ENCODE measurements at regions not wholly inside any gene's neighbourhood (a gene's known extent, or its start where the extent isn't known, plus 50 kb on each side); places are given as distances from the start of the nearest gene placed in this dataset.

GRCh38 chr12:33323823-33324222 lies 115.8 kb downstream of the SYT10 start:
- no peaks in the 10 kb centered on the region for H3K36me3 ChIP-seq (ENCODE audit: control insufficient read depth, insufficient read depth, low read length)
- no peak overlapping the region for H3K4me3 ChIP-seq (ENCODE audit: low read depth, low read length)
- H3K27me3 ChIP-seq (ENCODE audit: control insufficient read depth, insufficient read depth, low read length): no peaks in the 10 kb centered on the region
- no peak for DNase-seq (ENCODE audit: low read depth)
- TF ChIP-seq CTCF (IDR thresholded peaks at IDR 0.05; ENCODE audit: insufficient read depth, low read length, poor library complexity, severe bottlenecking): no peak

GRCh38 chr12:33322519-33322918 lies 117.1 kb downstream of the SYT10 start:
- no peak for TF ChIP-seq CTCF (IDR thresholded peaks at IDR 0.05; ENCODE audit: insufficient read depth, low read length, poor library complexity, severe bottlenecking)
- H3K4me3 ChIP-seq (ENCODE audit: low read depth, low read length): no peak overlapping the region
- no peaks in the 10 kb centered on the region for H3K27me3 ChIP-seq (ENCODE audit: control insufficient read depth, insufficient read depth, low read length)
- H3K36me3 ChIP-seq (ENCODE audit: control insufficient read depth, insufficient read depth, low read length): no peaks in the 10 kb centered on the region
- DNase-seq (ENCODE audit: low read depth): no peak

GRCh38 chr12:33317746-33318145 lies 121.9 kb downstream of the SYT10 start:
- no peak for TF ChIP-seq CTCF (IDR thresholded peaks at IDR 0.05; ENCODE audit: insufficient read depth, low read length, poor library complexity, severe bottlenecking)
- Histone ChIP-seq H3K36me3 (ENCODE audit: control insufficient read depth, insufficient read depth, low read length) (no peaks in the 10 kb centered on the region), H3K27me3 (ENCODE audit: control insufficient read depth, insufficient read depth, low read length) (no peaks in the 10 kb centered on the region), H3K4me3 (ENCODE audit: low read depth, low read length) (no peak overlapping the region)
- DNase-seq (ENCODE audit: low read depth): no peak

- Histone ChIP-seq H3K27me3 (ENCODE audit: control insufficient read depth, insufficient read depth, low read length) (no peaks in the 10 kb centered on the region), H3K36me3 (ENCODE audit: control insufficient read depth, insufficient read depth, low read length) (no peaks in the 10 kb centered on the region), H3K4me3 (ENCODE audit: low read depth, low read length) (no peak overlapping the region)
- TF ChIP-seq CTCF (IDR thresholded peaks at IDR 0.05; ENCODE audit: insufficient read depth, low read length, poor library complexity, severe bottlenecking): no peak
- DNase-seq (ENCODE audit: low read depth): no peak
Observed at GRCh38 chr12:33314223-33314622, 125.4 kb downstream of the SYT10 start.

- Histone ChIP-seq H3K27me3 (ENCODE audit: control insufficient read depth, insufficient read depth, low read length) (no peaks in the 10 kb centered on the region), H3K4me3 (ENCODE audit: low read depth, low read length) (no peak overlapping the region)
- no peak for TF ChIP-seq CTCF (IDR thresholded peaks at IDR 0.05; ENCODE audit: insufficient read depth, low read length, poor library complexity, severe bottlenecking)
Observed at GRCh38 chr12:33313476-33313875, 126.1 kb downstream of the SYT10 start.

GRCh38 chr12:33310471-33310870 lies 129.1 kb downstream of the SYT10 start:
- Histone ChIP-seq H3K27me3 (ENCODE audit: control insufficient read depth, insufficient read depth, low read length) (no peaks in the 10 kb centered on the region), H3K4me3 (ENCODE audit: low read depth, low read length) (no peak overlapping the region), H3K36me3 (ENCODE audit: control insufficient read depth, insufficient read depth, low read length) (no peaks in the 10 kb centered on the region)
- no peak for DNase-seq (ENCODE audit: low read depth)
- no peak for TF ChIP-seq CTCF (IDR thresholded peaks at IDR 0.05; ENCODE audit: insufficient read depth, low read length, poor library complexity, severe bottlenecking)

More at GRCh38 chr12:33313476-33313875, 126.1 kb downstream of the SYT10 start:
- H3K36me3 ChIP-seq (ENCODE audit: control insufficient read depth, insufficient read depth, low read length): no peaks in the 10 kb centered on the region
- no peak for DNase-seq (ENCODE audit: low read depth)

All from kidney epithelial cell (primary cell).